ENCODE measurements at regions not wholly inside any gene's neighbourhood (a gene's known extent, or its start where the extent isn't known, plus 50 kb on each side); places are given as distances from the start of the nearest gene placed in this dataset.

GRCh38 chr4:67396008-67396407 is 149.3 kb downstream of the CENPC start:
- TF ChIP-seq ZNF274 (IDR thresholded peaks at IDR 0.05; ENCODE audit: low read depth, low read length) = no peak
- TF ChIP-seq YY1 (IDR thresholded peaks at IDR 0.05; ENCODE audit: insufficient read depth, insufficient read length) = no peak

All from NT2/D1 (cell line).